ENCODE measurements at regions not wholly inside any gene's neighbourhood (a gene's known extent, or its start where the extent isn't known, plus 50 kb on each side); places are given as distances from the start of the nearest gene placed in this dataset.
A peak's percentile ranks its signal among the peaks of the same experiment; 100 is the strongest.

- Histone ChIP-seq H3K4me3 (no peak overlapping the region), H3K9ac (ENCODE audit: insufficient read depth in 1 of 2, low read length in 2 of 2) (no peak overlapping the region), H3K27ac (ENCODE audit: low read depth in 1 of 2, low read length in 1 of 2) (no peak overlapping the region), H3K36me3 (ENCODE audit: control insufficient read depth in 4 of 4, insufficient read depth in 4 of 4, low read length in 4 of 4) (no peaks in the 10 kb centered on the region), H3K9me3 (ENCODE audit: control insufficient read depth in 4 of 4, insufficient read depth in 3 of 4, low read length in 3 of 4) (no peaks in the 10 kb centered on the region), H3K4me1 (ENCODE audit: control insufficient read depth in 5 of 5, insufficient read depth in 5 of 5, low read length in 5 of 5) (peaks cover 0 to 1% (median 0%) of the 10 kb centered on the region in 5 donors), H3K27me3 (ENCODE audit: control insufficient read depth in 3 of 3, insufficient read depth in 3 of 3, low read length in 2 of 3) (no peaks in the 10 kb centered on the region)
- ATAC-seq (ENCODE audit: insufficient read depth, low FRiP score) (no peak), DNase-seq (no peak)
- WGBS, 2 donors: 91 to 92% methylated on average over 5 of the region's 5 CpGs
- no peak for TF ChIP-seq CTCF (IDR thresholded peaks at IDR 0.05; ENCODE audit: control extremely low read depth, extremely low read depth)
These were observed 98.7 kb upstream of the DDIT4L start for GRCh38 chr4:100288811-100289529.

GRCh38 chr4:100288161-100288560 lies 97.9 kb upstream of the DDIT4L start:
- Histone ChIP-seq H3K27me3 (ENCODE audit: control insufficient read depth in 3 of 3, insufficient read depth in 3 of 3, low read length in 2 of 3) (no peaks in the 10 kb centered on the region), H3K4me3 (no peak overlapping the region), H3K9me3 (ENCODE audit: control insufficient read depth in 4 of 4, insufficient read depth in 3 of 4, low read length in 3 of 4) (no peaks in the 10 kb centered on the region), H3K27ac (ENCODE audit: low read depth in 1 of 2, low read length in 1 of 2) (no peak overlapping the region), H3K4me1 (ENCODE audit: control insufficient read depth in 5 of 5, insufficient read depth in 5 of 5, low read length in 5 of 5) (peaks cover 0 to 1% (median 0%) of the 10 kb centered on the region in 5 donors), H3K9ac (ENCODE audit: insufficient read depth in 1 of 2, low read length in 2 of 2) (no peak overlapping the region), H3K36me3 (ENCODE audit: control insufficient read depth in 4 of 4, insufficient read depth in 4 of 4, low read length in 4 of 4) (no peaks in the 10 kb centered on the region)
- DNase-seq: no peak
- no peak for TF ChIP-seq CTCF (IDR thresholded peaks at IDR 0.05; ENCODE audit: control extremely low read depth, extremely low read depth)
- ATAC-seq (ENCODE audit: insufficient read depth, low FRiP score): no peak
- WGBS, 2 donors: 87 to 90% methylated on average over 1 of the region's 1 CpG

- H3K4me1 ChIP-seq (ENCODE audit: control insufficient read depth in 5 of 5, insufficient read depth in 5 of 5, low read length in 5 of 5): peaks cover 0 to 1% (median 0%) of the 10 kb centered on the region in 5 donors
- no peak overlapping the region for H3K27ac ChIP-seq (ENCODE audit: low read depth in 1 of 2, low read length in 1 of 2)
- 84 to 85% methylated on average over 6 of the region's 6 CpGs for WGBS, 2 donors
- no peak overlapping the region for H3K9ac ChIP-seq (ENCODE audit: insufficient read depth in 1 of 2, low read length in 2 of 2)
- no peak for ATAC-seq (ENCODE audit: insufficient read depth, low FRiP score)
- H3K27me3 ChIP-seq (ENCODE audit: control insufficient read depth in 3 of 3, insufficient read depth in 3 of 3, low read length in 2 of 3): no peaks in the 10 kb centered on the region
- peak in 1 of 3 donors; percentile 6 for DNase-seq
- no peak overlapping the region for H3K4me3 ChIP-seq
- TF ChIP-seq CTCF (IDR thresholded peaks at IDR 0.05; ENCODE audit: control extremely low read depth, extremely low read depth): no peak
- no peaks in the 10 kb centered on the region for H3K9me3 ChIP-seq (ENCODE audit: control insufficient read depth in 4 of 4, insufficient read depth in 3 of 4, low read length in 3 of 4)
- no peaks in the 10 kb centered on the region for H3K36me3 ChIP-seq (ENCODE audit: control insufficient read depth in 4 of 4, insufficient read depth in 4 of 4, low read length in 4 of 4)
These were observed 97.3 kb upstream of the DDIT4L start for GRCh38 chr4:100287534-100287933.

GRCh38 chr4:100286636-100287035 lies 96.4 kb upstream of the DDIT4L start:
- 84 to 88% methylated on average over 3 of the region's 3 CpGs for WGBS, 2 donors
- no peaks in the 10 kb centered on the region for H3K27me3 ChIP-seq (ENCODE audit: control insufficient read depth in 3 of 3, insufficient read depth in 3 of 3, low read length in 2 of 3)
- no peak overlapping the region for H3K27ac ChIP-seq (ENCODE audit: low read depth in 1 of 2, low read length in 1 of 2)
- no peaks in the 10 kb centered on the region for H3K9me3 ChIP-seq (ENCODE audit: control insufficient read depth in 4 of 4, insufficient read depth in 3 of 4, low read length in 3 of 4)
- H3K4me1 ChIP-seq (ENCODE audit: control insufficient read depth in 5 of 5, insufficient read depth in 5 of 5, low read length in 5 of 5): peaks cover 0 to 1% (median 0%) of the 10 kb centered on the region in 5 donors
- H3K4me3 ChIP-seq: no peak overlapping the region
- DNase-seq (no peak), ATAC-seq (ENCODE audit: insufficient read depth, low FRiP score) (no peak)
- no peak overlapping the region for H3K9ac ChIP-seq (ENCODE audit: insufficient read depth in 1 of 2, low read length in 2 of 2)
- H3K36me3 ChIP-seq (ENCODE audit: control insufficient read depth in 4 of 4, insufficient read depth in 4 of 4, low read length in 4 of 4): no peaks in the 10 kb centered on the region
- no peak for TF ChIP-seq CTCF (IDR thresholded peaks at IDR 0.05; ENCODE audit: control extremely low read depth, extremely low read depth)

Measured in lung (tissue), 11 donors.